Left colon (tissue), 2 donors: ENCODE measurements at regions not wholly inside any gene's neighbourhood (a gene's known extent, or its start where the extent isn't known, plus 50 kb on each side); places are given as distances from the start of the nearest gene placed in this dataset.

ENCODE experiments used
- ATAC-seq: fragments of 200-7000 bp; cut with Tn5 transposase; one replicate; pipeline ENCODE4 v1.9.1; 2020; ENCODE audit warnings: mild to moderate bottlenecking, moderate library complexity
- DNase-seq, 2 donors: peaks; one replicate each; pipeline ENCODE4 v3.0.0-alpha.2; 2020
- intact Hi-C, 2 donors: fragments of 100-400 bp; cut with DNase I in 1 of 2; cut with micrococcal nuclease in 1 of 2; formaldehyde crosslinking; loops; one replicate each; pipeline versions ENCODE4 v1.11.2 to v1.14.0; 2022; cut with DNase I, micrococcal nuclease
- donor health status: DM: no; HTN: no; CAD: no.
- donor health status: DM: yes; HTN: yes; CAD: no.

- no peak for ATAC-seq
- no peak for DNase-seq
- intact Hi-C loops: no loop called here
Observed at GRCh38 chr17:14760212-14760611, 459.3 kb downstream of the HS3ST3B1 start.

- no peak for DNase-seq
- no peak for ATAC-seq
- intact Hi-C loops: no loop called here
Observed at GRCh38 chr17:14759325-14759724, 458.4 kb downstream of the HS3ST3B1 start.

DNA sequence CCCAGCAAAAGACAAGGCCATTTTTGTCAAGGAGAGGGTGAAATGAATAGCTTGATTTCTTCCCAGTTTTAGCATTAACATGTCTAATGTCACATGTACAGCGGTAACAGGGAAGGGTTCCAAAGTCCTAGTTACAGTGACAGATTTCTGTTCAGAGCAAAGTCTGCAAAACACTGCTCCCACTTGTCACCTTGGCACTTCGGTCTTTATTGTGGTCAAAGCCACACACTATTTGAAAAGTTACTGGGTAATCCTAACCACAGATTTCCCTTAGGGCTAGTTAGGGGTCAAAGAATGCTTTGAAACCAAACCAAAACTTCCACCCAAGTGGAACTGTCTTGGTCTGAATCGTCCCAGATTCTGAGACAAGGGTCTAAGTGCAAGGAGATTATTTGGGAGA lies 455.6 kb downstream of the HS3ST3B1 start:
- DNase-seq (no peak), ATAC-seq (no peak)
- intact Hi-C loops: no loop called here

DNA sequence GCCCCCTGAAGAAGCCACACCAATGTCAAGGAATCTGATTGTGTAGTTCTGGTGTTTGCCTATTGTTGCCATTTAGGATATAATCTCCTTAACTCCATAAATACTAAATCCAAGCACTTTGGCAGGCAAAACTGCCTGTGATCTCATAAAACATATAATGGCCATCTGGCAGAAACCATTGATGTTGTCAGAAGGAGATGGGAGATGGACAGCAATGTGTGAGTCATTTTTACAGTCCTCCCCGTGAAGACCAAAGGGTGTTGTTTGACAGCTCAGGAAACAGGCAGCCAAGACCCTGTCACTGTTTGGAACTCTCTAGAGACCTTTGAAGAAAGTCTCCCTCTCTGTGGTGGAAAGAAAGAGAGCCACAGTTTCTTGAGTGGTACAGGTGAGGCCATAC lies 454.1 kb downstream of the HS3ST3B1 start:
- ATAC-seq: no peak
- DNase-seq: no peak
- intact Hi-C loops: no loop called here

DNA sequence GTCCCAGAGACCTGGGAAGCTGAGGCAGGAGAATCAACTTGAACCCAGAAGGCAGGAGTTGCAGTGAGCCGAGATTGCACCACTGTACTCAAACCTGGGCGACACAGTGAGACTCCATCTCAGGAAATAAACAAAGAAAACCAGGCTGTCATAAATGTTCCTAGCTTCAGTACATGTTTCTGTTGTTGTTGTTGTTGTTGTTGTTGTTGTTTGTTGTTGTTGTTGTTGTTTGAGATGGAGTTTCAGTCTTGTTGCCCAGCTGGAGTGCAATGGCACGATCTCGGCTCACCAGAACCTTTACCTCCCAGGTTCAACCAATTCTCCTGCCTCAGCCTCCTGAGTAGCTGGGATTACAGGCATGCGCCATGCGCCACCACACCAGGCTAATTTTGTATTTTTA lies 452.5 kb downstream of the HS3ST3B1 start:
- intact Hi-C loops: no loop called here
- DNase-seq (no peak), ATAC-seq (no peak)

DNA sequence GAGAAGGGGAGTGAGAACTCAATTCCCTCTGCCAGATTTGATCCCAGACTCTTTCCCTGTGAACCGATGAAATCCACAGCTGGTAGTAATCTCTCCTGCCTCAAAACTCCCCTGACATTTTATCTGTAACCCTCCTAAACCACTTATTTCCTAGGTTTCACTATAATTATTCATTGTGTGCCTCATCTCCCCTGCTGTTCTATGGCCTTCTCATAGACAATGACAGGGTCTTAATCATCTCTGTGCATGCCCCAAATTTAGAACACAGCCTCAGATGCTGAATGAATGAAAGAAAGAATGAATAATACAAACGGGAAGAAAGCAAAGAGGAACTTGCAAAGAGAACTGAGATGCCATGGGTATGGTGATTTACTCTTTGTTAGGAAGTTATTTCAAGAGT lies 451.1 kb downstream of the HS3ST3B1 start:
- intact Hi-C loops: no loop called here
- ATAC-seq: no peak
- no peak for DNase-seq

DNA sequence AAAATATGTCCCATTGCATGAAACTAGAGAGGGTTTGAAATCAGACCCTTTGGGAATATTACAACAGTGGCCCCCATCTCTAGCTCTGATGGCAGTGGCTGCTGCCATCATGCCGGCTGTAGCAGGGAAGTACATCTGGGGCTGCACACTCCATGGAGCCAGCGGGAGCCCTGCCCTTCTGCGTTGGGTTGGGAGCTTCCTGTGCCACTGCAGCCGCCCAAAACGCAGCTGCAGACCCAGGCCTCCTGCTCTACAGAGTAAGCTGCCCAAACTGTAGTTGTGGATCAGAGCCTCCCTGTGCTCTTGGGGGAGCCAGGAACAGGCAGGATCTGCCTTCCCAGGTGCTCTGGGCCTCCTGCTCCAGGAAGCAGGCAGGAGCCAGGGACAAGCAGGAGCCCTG lies 450.0 kb downstream of the HS3ST3B1 start:
- DNase-seq (no peak), ATAC-seq (no peak)
- intact Hi-C loops: no loop called here

GRCh38 chr17:14749269-14749668 lies 448.4 kb downstream of the HS3ST3B1 start:
- DNase-seq (no peak), ATAC-seq (no peak)
- intact Hi-C loops: no loop called here

DNA sequence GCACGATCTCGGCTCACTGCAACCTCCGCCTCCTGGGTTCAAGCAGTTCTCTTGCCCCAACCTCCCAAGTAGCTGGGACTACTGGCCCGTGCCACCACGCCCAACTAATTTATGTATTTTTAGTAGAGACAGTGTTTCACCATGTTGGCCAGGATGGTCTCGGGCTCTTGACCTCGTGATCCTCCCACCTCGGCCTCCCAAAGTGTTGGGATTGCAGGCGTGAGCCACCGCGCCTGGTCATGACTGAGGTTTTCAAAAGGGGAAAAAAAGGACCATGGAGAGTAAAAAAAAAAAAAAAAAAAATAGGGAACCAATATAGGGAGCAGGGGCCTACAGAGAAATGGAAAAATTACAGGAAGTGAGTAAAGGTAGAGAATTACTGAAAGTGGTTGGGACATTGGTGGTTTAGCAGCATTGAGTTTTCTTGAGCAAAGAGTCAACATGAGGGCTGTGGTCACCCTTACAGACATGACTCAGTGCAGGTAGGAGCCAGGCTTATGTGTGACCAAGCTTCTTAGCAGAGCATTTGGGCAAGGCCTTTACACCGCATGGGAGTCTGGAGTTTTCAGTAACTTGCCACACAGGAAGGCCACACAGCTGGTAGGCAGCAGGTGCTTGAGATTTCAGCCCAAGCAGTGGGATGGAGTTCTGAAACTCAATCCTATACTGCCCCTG lies 447.3 kb downstream of the HS3ST3B1 start:
- DNase-seq: no peak
- intact Hi-C loops: no loop called here
- no peak for ATAC-seq

GRCh38 chr17:14747603-14747950 lies 446.7 kb downstream of the HS3ST3B1 start:
- DNase-seq (no peak), ATAC-seq (no peak)
- intact Hi-C loops: no loop called here

DNA sequence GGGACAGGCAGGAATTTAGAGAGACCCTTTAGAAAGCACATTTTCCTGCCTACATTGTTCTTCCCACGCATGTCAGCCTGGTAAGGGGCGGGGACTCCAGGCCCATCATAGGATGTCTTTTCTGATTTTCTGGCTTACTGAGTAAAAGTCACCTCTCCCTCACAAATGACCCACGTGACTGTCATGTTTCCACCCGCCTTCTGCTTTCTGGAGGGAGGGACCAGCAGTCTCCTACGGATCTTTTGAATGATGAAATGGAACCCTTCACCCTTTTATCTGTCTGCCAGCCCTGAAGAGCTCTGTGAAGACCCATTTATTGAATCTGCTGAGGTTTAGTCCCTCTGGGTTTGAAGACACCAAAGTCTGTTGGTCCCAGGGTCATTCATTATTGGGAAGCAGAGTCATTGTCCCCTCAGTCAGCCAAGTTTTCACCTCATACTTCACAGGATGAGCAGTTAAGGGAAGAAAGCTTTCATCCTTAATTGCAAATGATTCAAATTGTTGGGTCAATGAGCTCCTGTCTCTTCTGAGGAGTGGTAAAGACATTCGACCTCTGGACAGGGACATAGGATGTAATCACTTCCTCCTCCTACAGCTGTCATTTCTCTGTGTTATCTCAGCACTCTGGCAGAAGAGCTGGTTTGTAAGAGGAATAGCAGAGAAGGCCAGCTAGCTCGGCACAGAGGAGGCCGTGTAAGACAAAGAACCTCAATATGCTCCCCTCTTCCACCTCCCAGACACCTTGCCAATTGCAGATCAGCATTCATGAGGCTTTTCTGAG lies 446.1 kb downstream of the HS3ST3B1 start:
- no peak for ATAC-seq
- DNase-seq: no peak
- intact Hi-C loops: no loop called here

- no peak for DNase-seq
- no peak for ATAC-seq
- intact Hi-C loops: no loop called here
Observed at GRCh38 chr17:14745541-14745940, 444.7 kb downstream of the HS3ST3B1 start.

- ATAC-seq (no peak), DNase-seq (no peak)
- intact Hi-C loops: no loop called here
Observed at GRCh38 chr17:14744761-14745473, 444.0 kb downstream of the HS3ST3B1 start.

DNA sequence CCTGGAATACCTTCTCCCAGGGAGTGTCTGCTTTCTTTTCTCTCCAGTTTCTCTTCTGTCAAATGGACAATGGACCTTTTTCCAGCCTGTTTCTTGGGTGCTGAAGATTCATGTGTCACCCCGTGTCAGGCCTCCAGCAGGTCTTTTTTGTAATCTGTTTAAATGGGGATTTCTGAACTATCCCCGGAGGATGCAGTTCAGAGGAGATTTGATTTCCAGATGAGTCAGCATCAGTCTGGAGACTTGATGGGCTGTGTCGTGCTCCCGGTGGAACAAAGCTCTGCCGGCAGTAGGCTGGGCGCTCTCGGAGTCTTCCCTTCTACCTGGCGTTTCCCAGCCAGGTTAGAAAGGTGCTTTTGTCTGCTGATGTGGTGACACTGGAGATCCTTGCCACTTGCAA lies 440.6 kb downstream of the HS3ST3B1 start:
- DNase-seq (no peak), ATAC-seq (no peak)
- intact Hi-C loops: no loop called here

DNA sequence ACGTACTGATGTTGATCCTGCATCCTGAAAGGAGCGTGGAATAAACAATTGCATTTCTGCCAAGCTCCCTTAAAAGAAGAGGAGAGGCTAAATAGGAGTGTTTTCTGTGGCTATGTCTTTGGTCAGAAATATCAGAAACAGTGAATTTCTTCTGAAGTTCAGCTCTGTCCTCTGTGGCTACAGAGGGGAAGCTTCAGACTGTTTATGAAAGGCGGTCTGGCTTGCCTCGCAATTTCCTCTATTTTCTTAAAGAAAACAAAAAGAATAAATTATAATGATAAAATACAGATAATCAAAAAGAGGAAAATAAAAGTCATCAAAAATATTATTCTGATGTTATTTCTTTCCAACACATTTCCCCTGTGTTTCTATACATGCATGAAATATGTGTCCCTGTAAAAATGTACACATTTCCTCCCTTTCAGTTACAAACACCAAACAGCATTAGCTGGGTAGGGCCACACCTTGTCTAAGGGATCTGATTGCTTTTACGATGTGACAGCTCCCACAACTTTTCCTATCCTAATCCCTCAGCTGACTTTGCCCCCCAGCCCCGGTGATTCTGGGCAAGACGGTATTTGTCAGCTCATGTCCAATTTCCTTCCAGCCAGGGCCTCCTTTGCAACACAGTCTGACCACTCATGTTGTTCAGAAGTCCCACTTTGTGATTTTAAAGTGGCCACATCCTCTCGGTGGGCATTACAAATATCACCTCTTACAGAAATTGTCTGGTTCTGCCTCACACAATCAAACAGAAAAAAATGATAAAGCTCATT lies 439.0 kb downstream of the HS3ST3B1 start:
- intact Hi-C loops: no loop called here
- ATAC-seq: no peak
- DNase-seq: no peak

- DNase-seq (no peak), ATAC-seq (no peak)
- intact Hi-C loops: no loop called here
Observed at GRCh38 chr17:14738652-14738988, 437.7 kb downstream of the HS3ST3B1 start.

DNA sequence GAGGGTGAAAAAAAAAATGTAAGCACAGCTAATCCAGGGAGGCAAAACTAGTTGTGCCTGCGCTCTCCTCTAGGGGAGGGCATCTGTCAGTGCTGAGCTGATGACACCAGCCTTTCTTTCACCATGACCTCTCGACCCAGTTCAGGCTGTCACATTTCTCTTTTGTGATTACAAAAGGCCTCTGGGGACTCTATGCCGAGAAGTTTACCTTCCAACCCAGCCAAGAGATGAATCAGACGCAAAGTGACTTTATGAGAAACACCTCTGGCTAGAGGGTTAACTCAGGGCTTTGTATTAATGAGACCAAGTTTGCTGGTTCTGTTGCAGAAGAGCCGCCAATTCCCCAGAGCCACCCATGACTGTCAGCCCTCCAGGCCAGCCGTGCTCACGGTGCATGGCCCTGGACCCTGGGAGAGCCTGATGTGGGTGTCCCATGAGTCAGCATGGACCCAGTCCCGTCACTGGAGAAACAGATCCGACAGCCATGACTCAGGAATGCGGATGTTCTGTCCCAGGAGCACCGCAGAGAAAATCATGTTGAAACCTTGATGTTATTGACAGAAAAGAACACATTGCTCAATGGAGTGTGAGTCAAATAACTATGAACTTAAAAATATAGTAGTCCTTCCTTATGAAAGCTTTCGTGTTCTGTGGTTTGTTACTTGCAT lies 437.2 kb downstream of the HS3ST3B1 start:
- intact Hi-C loops: no loop called here
- ATAC-seq (no peak), DNase-seq (peak; percentile 6 to 33)

GRCh38 chr17:14736631-14737030 lies 435.8 kb downstream of the HS3ST3B1 start:
- DNase-seq (no peak), ATAC-seq (no peak)
- intact Hi-C loops: no loop called here

- intact Hi-C loops: no loop called here
- DNase-seq (no peak), ATAC-seq (no peak)
Observed at GRCh38 chr17:14733376-14733775, 432.5 kb downstream of the HS3ST3B1 start.
